GM12892 (cell line): ENCODE measurements at regions not wholly inside any gene's neighbourhood (a gene's known extent, or its start where the extent isn't known, plus 50 kb on each side); places are given as distances from the start of the nearest gene placed in this dataset.
"Not testable (repeated sequence)": the region's sequence is repeated elsewhere in the genome, so short reads cannot be mapped to it uniquely, and the experiment has no call there.

Experiments
- DNase-seq: peaks from one replicate; pipeline ENCODE4 v3.0.0; 2011; ENCODE audit not compliant: insufficient read length
- FAIRE-seq: peaks from 2 replicates; lab custom pipeline; 2011; peaks lifted over from hg19 to GRCh38; lab: Jason Lieb, UNC
- POLR2A ChIP-seq: IDR thresholded peaks from 2 replicates; pipeline ENCODE4 v1.6.1; 2011; ENCODE audit warnings: low read depth, low read length, control low read depth
- POLR2AphosphoS5 ChIP-seq: IDR thresholded peaks from 2 replicates; pipeline ENCODE4 v1.6.1; 2011; ENCODE audit warnings: low read depth, low read length, control low read depth
- TAF1 ChIP-seq: IDR thresholded peaks from 2 replicates; pipeline ENCODE4 v1.6.1; 2011; ENCODE audit warnings: low read depth, mild to moderate bottlenecking, control low read depth, low read length, borderline replicate concordance

- DNase-seq, result no peak
- TF ChIP-seq POLR2A, result no peak
- no peak for FAIRE-seq
Measured at GRCh38 chr7:48992816-48993215, 68.5 kb downstream of the CDC14C start.

GRCh38 chr7:49001610-49002033 lies 77.3 kb downstream of the CDC14C start:
- TF ChIP-seq TAF1 (no peak), POLR2AphosphoS5 (no peak)
- DNase-seq (peak; percentile 1), FAIRE-seq (peak; percentile 89)

- DNase-seq, result no peak
- FAIRE-seq, result no peak
- no peak for TF ChIP-seq POLR2AphosphoS5
- TF ChIP-seq TAF1, result no peak
- TF ChIP-seq POLR2A, result no peak
Measured at GRCh38 chr7:49010717-49011116, 86.4 kb downstream of the CDC14C start.

- TF ChIP-seq POLR2A (no peak), TAF1 (no peak), POLR2AphosphoS5 (no peak)
- DNase-seq, result no peak
- FAIRE-seq, result no peak
Measured at GRCh38 chr7:49014870-49015269, 90.5 kb downstream of the CDC14C start.

DNA sequence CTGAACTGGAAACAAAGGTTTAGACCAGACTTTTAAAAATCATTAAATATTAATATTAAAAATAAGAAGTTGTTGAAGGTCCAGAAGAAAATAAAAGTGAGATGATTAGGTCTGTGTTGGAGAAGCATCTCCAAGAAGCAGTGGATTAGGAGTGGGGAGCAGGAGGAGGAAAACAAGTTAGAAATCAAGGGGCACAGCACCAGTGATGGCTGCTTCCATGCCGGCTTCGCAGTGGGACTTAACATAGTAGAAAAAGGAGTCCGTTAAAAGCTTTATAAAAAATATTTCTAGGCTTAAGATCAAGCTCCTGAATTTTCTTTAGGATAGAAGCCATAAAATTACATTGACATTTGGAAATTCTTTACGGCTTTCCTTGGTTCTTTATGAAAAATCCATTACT lies 95.8 kb downstream of the CDC14C start:
- TF ChIP-seq TAF1 (no peak), POLR2A (no peak), POLR2AphosphoS5 (no peak)
- FAIRE-seq (no peak), DNase-seq (no peak)

DNA sequence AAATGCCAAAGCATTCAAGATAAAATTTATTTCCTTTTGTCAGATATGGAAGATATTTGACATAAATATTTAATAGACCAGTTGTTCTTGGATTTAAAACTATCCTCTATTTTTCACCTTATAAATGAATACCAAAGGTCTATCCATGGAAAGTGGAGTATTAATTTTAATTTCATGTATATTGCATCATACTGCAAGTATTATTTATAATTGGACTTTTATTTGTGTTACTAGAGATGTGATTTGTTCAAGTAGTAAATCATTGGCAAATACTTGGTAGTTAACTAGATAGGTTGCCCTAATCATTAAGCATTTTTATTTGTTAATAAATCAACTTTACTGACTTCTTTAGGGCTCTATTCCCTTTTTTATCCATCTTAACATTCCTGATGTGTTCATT lies 98.1 kb downstream of the CDC14C start:
- no peak for DNase-seq
- no peak for TF ChIP-seq TAF1
- TF ChIP-seq POLR2A, result no peak
- TF ChIP-seq POLR2AphosphoS5, result no peak
- no peak for FAIRE-seq

- no peak for FAIRE-seq
Measured at GRCh38 chr7:49023345-49024328, 99.3 kb downstream of the CDC14C start.

DNA sequence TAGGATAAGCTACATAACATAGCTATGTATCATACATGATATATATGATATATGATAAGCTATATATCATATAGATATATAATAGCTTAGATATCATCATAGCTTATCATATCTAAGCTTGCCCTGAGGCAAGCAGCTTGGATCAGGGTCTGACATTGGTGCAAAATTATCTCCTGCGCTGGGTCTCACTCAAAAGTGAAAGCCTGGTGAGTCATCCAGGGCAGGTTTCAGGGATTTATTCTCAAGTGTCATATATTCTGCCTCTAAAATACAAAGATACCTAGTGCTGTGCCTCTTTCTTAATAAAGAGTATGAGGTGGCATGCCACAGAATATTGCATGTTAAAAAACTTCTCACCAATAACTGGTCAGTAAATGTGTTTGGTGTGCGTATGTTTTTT lies 105.9 kb downstream of the CDC14C start:
- no peak for TF ChIP-seq TAF1
- DNase-seq, result no peak
- FAIRE-seq, result no peak

More at GRCh38 chr7:49023345-49024328, 99.3 kb downstream of the CDC14C start:
- DNase-seq, result no peak
- TF ChIP-seq POLR2A, result no peak
- TF ChIP-seq POLR2AphosphoS5, result no peak
- no peak for TF ChIP-seq TAF1

- not testable (repeated sequence) for DNase-seq, FAIRE-seq
Measured at GRCh38 chr7:49033140-49033539, 108.8 kb downstream of the CDC14C start.

GRCh38 chr7:49037346-49038210 lies 113.2 kb downstream of the CDC14C start:
- TF ChIP-seq POLR2AphosphoS5 (no peak), TAF1 (no peak), POLR2A (no peak)
- no peak for DNase-seq
- FAIRE-seq, result no peak

GRCh38 chr7:49038821-49039358 lies 114.5 kb downstream of the CDC14C start:
- no peak for DNase-seq
- no peak for FAIRE-seq
- TF ChIP-seq POLR2AphosphoS5 (no peak), POLR2A (no peak), TAF1 (no peak)

- no peak for TF ChIP-seq POLR2AphosphoS5
- DNase-seq (no peak), FAIRE-seq (no peak)
Measured at GRCh38 chr7:49060743-49061142, 136.4 kb downstream of the CDC14C start.
